ENCODE measurements at regions not wholly inside any gene's neighbourhood (a gene's known extent, or its start where the extent isn't known, plus 50 kb on each side); places are given as distances from the start of the nearest gene placed in this dataset.

DNA sequence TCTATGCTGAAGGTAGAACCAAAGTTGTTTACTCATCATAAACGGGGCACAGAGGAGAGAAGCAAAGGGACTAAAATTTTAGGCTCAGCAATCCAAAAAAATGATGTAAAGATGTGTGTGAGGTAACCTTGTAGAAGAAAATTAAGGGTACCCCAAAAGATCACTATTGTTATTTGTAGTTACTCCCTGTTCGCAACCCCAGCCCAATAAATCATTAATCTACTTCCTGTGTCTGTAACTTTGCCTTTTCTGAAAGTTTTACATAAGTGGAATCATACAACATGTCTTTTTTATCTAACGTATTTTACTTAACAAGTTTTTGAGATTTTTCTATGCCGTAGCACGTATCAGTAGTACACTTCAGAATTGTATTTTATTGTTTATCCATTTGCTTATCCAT, 1114.8 kb upstream of the GJE1 start:
- no peak for DNase-seq (ENCODE audit: low read depth)
- TF ChIP-seq, protein P1, sequence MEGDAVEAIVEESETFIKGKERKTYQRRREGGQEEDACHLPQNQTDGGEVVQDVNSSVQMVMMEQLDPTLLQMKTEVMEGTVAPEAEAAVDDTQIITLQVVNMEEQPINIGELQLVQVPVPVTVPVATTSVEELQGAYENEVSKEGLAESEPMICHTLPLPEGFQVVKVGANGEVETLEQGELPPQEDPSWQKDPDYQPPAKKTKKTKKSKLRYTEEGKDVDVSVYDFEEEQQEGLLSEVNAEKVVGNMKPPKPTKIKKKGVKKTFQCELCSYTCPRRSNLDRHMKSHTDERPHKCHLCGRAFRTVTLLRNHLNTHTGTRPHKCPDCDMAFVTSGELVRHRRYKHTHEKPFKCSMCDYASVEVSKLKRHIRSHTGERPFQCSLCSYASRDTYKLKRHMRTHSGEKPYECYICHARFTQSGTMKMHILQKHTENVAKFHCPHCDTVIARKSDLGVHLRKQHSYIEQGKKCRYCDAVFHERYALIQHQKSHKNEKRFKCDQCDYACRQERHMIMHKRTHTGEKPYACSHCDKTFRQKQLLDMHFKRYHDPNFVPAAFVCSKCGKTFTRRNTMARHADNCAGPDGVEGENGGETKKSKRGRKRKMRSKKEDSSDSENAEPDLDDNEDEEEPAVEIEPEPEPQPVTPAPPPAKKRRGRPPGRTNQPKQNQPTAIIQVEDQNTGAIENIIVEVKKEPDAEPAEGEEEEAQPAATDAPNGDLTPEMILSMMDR (conservative IDR thresholded peaks at IDR 0.05; ENCODE audit: low read depth, low read length): no peak
- no peak overlapping the region for H3K4me3 ChIP-seq (ENCODE audit: low read length)

DNA sequence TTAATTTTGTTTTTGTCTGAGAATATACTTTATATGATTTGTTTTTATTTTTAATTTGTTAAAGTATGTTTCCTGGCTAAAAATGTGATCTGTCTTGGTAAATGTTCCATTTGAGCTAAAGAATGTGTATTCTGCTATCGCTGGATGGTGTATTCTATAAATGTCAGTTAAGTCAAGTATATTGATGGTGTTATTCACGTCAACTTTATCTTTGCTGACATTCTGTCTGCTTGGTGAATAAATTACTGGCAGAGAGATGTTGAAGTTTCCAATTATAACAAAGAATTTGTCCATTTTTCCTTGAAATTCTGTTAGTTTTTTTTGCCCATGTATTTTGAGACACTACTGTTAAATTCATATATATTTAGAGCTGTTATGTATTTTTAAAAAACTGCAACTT, 1131.8 kb upstream of the GJE1 start:
- no peak overlapping the region for H3K4me3 ChIP-seq (ENCODE audit: low read length)
- TF ChIP-seq, protein P1 (conservative IDR thresholded peaks at IDR 0.05; ENCODE audit: low read depth, low read length): no peak
- no peak for DNase-seq (ENCODE audit: low read depth)

GRCh38 chr6:140993515-140993914, 1139.2 kb upstream of the GJE1 start:
- no peak overlapping the region for H3K4me3 ChIP-seq (ENCODE audit: low read length)
- TF ChIP-seq, protein P1 (conservative IDR thresholded peaks at IDR 0.05; ENCODE audit: low read depth, low read length): no peak
- no peak for DNase-seq (ENCODE audit: low read depth)

DNA sequence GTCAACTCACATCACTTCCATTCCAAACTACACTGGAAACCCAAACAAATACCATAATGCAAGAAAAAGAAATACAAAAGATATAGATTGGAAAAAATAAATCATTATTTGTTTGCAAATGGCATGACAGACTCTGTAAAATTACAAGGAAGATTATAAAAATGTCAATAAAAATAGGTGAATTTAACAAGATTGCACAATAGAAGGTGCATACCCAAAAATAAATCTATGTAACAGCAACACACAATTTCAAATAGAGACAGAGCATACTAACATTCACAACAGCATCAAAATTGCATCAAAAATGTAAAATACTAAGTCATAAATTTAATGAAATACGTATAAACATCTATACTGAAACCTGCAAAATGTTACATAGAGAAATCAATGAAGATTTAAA, 1140.0 kb upstream of the GJE1 start:
- H3K4me3 ChIP-seq (ENCODE audit: low read length): no peak overlapping the region
- TF ChIP-seq, protein P1 (conservative IDR thresholded peaks at IDR 0.05; ENCODE audit: low read depth, low read length): no peak

GRCh38 chr6:140988780-140989179, 1143.9 kb upstream of the GJE1 start:
- TF ChIP-seq, protein P1 (conservative IDR thresholded peaks at IDR 0.05; ENCODE audit: low read depth, low read length): no peak
- peak; percentile 74 for DNase-seq (ENCODE audit: low read depth)
- no peak overlapping the region for H3K4me3 ChIP-seq (ENCODE audit: low read length)

More for the DNA sequence above, 1140.0 kb upstream of the GJE1 start:
- DNase-seq (ENCODE audit: low read depth): no peak

GRCh38 chr6:140987364-140988155, 1145.2 kb upstream of the GJE1 start:
- TF ChIP-seq, protein P1 (conservative IDR thresholded peaks at IDR 0.05; ENCODE audit: low read depth, low read length): no peak
- DNase-seq (ENCODE audit: low read depth): no peak
- no peak overlapping the region for H3K4me3 ChIP-seq (ENCODE audit: low read length)

GRCh38 chr6:140985679-140986275, 1146.9 kb upstream of the GJE1 start:
- TF ChIP-seq, protein P1 (conservative IDR thresholded peaks at IDR 0.05; ENCODE audit: low read depth, low read length): no peak
- DNase-seq (ENCODE audit: low read depth): no peak
- H3K4me3 ChIP-seq (ENCODE audit: low read length): no peak overlapping the region
